ENCODE measurements at regions not wholly inside any gene's neighbourhood (a gene's known extent, or its start where the extent isn't known, plus 50 kb on each side); places are given as distances from the start of the nearest gene placed in this dataset.

DNA sequence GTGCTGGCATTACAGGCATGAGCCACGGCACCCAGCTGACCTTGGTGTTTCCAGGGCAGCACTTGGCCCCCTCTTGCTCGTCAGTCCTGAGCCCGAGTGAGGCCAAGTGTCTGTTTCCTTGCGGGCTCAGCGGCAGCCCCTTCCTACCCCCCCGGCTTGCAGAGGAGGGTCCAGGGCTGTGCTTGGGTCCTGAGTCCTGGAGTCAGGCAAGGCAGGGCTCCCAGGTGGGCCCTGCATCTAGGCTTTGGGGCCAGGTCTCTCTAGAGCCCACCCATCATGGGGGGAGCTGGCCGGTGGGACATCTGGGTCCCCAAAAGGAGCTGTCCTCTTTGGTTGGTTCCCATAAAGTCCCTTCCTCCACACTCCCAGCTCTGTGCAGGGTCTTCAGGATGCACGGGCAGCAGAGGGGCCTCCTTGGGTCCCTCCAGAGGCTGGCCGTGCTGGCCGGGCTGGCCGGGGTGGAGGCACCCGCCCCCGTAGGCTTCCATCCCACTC is 63.7 kb upstream of the HPCAL1 start:
- no peak for TF ChIP-seq POLR2AphosphoS5 (IDR thresholded peaks at IDR 0.05; ENCODE audit: low read depth, low read length)
- no peak for TF ChIP-seq POLR2A (IDR thresholded peaks at IDR 0.05; ENCODE audit: low read depth, low read length)
- TF ChIP-seq TAF1 (IDR thresholded peaks at IDR 0.05; ENCODE audit: low read depth, low read length): no peak
- no peak for TF ChIP-seq POU2F2 (IDR thresholded peaks at IDR 0.05; ENCODE audit: low read depth, low read length)
- TF ChIP-seq PAX5 (IDR thresholded peaks at IDR 0.05; ENCODE audit: insufficient read depth, low read length, severe bottlenecking): no peak
